Caki2 (cell line): ENCODE measurements at regions not wholly inside any gene's neighbourhood (a gene's known extent, or its start where the extent isn't known, plus 50 kb on each side); places are given as distances from the start of the nearest gene placed in this dataset.

Experiments used
- DNase-seq: peaks from one replicate; pipeline ENCODE4 v3.0.0-alpha.2; 2015; ENCODE audit warnings: low read depth
- in situ Hi-C: cut with HindIII; loops from 2 replicates; pipeline ENCODE4 v1.10.0; 2016; ENCODE audit warnings: low sequenced_read_pairs, low pct_unique_long_range_greater_than_20kb, mixed read lengths

GRCh38 chr2:156037482-156037881 is 295.0 kb downstream of the NR4A2 start:
- in situ Hi-C loops: no loop called here
- no peak for DNase-seq

- no peak for DNase-seq
- in situ Hi-C loops: no loop called here
Observed at GRCh38 chr2:156031121-156031520, 301.4 kb downstream of the NR4A2 start.

- DNase-seq: no peak
- in situ Hi-C loops: no loop called here
Observed at GRCh38 chr2:156023229-156023869, 309.2 kb downstream of the NR4A2 start.

- DNase-seq: no peak
- in situ Hi-C loops: no loop called here
Observed at GRCh38 chr2:156021146-156022040, 311.1 kb downstream of the NR4A2 start.

GRCh38 chr2:156019341-156019740 is 313.2 kb downstream of the NR4A2 start:
- in situ Hi-C loops: no loop called here
- DNase-seq: no peak

- in situ Hi-C loops: no loop called here
- no peak for DNase-seq
Observed at GRCh38 chr2:156017341-156017885, 315.1 kb downstream of the NR4A2 start.

- in situ Hi-C loops: no loop called here
- DNase-seq: no peak
Observed at GRCh38 chr2:156009293-156009692, 323.2 kb downstream of the NR4A2 start.

- in situ Hi-C loops: no loop called here
- no peak for DNase-seq
Observed at GRCh38 chr2:156006721-156007618, 325.6 kb downstream of the NR4A2 start.

GRCh38 chr2:156005999-156006712 is 326.4 kb downstream of the NR4A2 start:
- in situ Hi-C loops: no loop called here

GRCh38 chr2:156005531-156005930 is 327.0 kb downstream of the NR4A2 start:
- in situ Hi-C loops: no loop called here
- DNase-seq: no peak

More at GRCh38 chr2:156005999-156006712, 326.4 kb downstream of the NR4A2 start:
- DNase-seq: peak; percentile 1

- no peak for DNase-seq
- in situ Hi-C loops: no loop called here
Observed at GRCh38 chr2:156004459-156004858, 328.1 kb downstream of the NR4A2 start.

GRCh38 chr2:156003780-156004179 is 328.7 kb downstream of the NR4A2 start:
- no peak for DNase-seq
- in situ Hi-C loops: no loop called here

- in situ Hi-C loops: no loop called here
- DNase-seq: no peak
Observed at GRCh38 chr2:156001851-156002250, 330.7 kb downstream of the NR4A2 start.

GRCh38 chr2:155997538-155997937 is 335.0 kb downstream of the NR4A2 start:
- no peak for DNase-seq
- in situ Hi-C loops: no loop called here

- in situ Hi-C loops: no loop called here
- no peak for DNase-seq
Observed at GRCh38 chr2:155994315-155994714, 338.2 kb downstream of the NR4A2 start.

- in situ Hi-C loops: no loop called here
- DNase-seq: no peak
Observed at GRCh38 chr2:155983845-155984244, 348.7 kb downstream of the NR4A2 start.

- in situ Hi-C loops: no loop called here
- no peak for DNase-seq
Observed at GRCh38 chr2:155982135-155982534, 350.4 kb downstream of the NR4A2 start.
